IMR-90 (cell line): ENCODE measurements at regions not wholly inside any gene's neighbourhood (a gene's known extent, or its start where the extent isn't known, plus 50 kb on each side); places are given as distances from the start of the nearest gene placed in this dataset.

Source experiments
- ATAC-seq: fragments of 200-7000 bp; cut with Tn5 transposase; 2 replicates; pipeline ENCODE4 v1.9.1; 2020; ENCODE audit warnings: low read depth, mild to moderate bottlenecking, moderate library complexity
- BruUV-seq: library from RNA; stranded (reverse); fragments of 400-500 nt; replicated peaks from 2 replicates; lab custom pipeline; 2021; lab: Mats Ljungman, UMichigan
- CTCF ChIA-PET: fragments of 300-600 bp; formaldehyde crosslinking; extraction: SDS; loops from one replicate; lab custom pipeline; 2021; ENCODE audit warnings: antibody characterized with exemption; lab: Yijun Ruan, JAX
- POLR2A ChIA-PET: fragments of 300-600 bp; sonication (Branson Sonifier 250); formaldehyde crosslinking; loops from one replicate; lab custom pipeline; 2022; ENCODE audit warnings: antibody characterized with exemption; ENCODE audit not compliant: unreplicated experiment; lab: Charles Lee
- DNase-seq: peaks from one replicate; pipeline ENCODE4 v3.0.0; 2013
- H2AFZ ChIP-seq: replicated peaks from 2 replicates; pipeline ENCODE3; 2013; ENCODE audit warnings: low read length, mild to moderate bottlenecking; ENCODE audit not compliant: poor library complexity
- H2AK5ac ChIP-seq: 2 replicates; pipeline ENCODE4 v1.6.1; 2013; ENCODE audit warnings: low read depth, low read length, inconsistent platforms
- H2AK9ac ChIP-seq: replicated peaks from 2 replicates; pipeline ENCODE3; 2013; ENCODE audit warnings: mild to moderate bottlenecking, low read depth, low read length, moderate library complexity; ENCODE audit not compliant: poor library complexity
- H2BK120ac ChIP-seq: 2 replicates; pipeline ENCODE4 v1.6.1; 2013; ENCODE audit warnings: low read depth, low read length, inconsistent platforms
- H2BK15ac ChIP-seq: 3 replicates; pipeline ENCODE4 v1.6.1; 2013; ENCODE audit warnings: low read depth, low read length, inconsistent platforms
- H2BK20ac ChIP-seq: 2 replicates; pipeline ENCODE4 v1.6.1; 2013; ENCODE audit warnings: low read depth, mild to moderate bottlenecking, inconsistent platforms, low read length, moderate library complexity
- H2BK5ac ChIP-seq: 2 replicates; pipeline ENCODE4 v1.6.1; 2013; ENCODE audit warnings: mild to moderate bottlenecking, low read depth, low read length, inconsistent platforms; ENCODE audit not compliant: poor library complexity, severe bottlenecking
- H3K14ac ChIP-seq: replicated peaks from 2 replicates; pipeline ENCODE4 v1.6.1; 2013; ENCODE audit warnings: low read depth, low read length, inconsistent platforms
- H3K18ac ChIP-seq: 2 replicates; pipeline ENCODE4 v1.6.1; 2013; ENCODE audit warnings: low read depth, low read length, control low read depth
- H3K23ac ChIP-seq: 2 replicates; pipeline ENCODE4 v1.6.1; 2013; ENCODE audit warnings: low read depth, low read length, inconsistent platforms
- H3K27ac ChIP-seq: 2 replicates; pipeline ENCODE4 v1.5.1; 2013; ENCODE audit warnings: mild to moderate bottlenecking, control low read depth, low read length; ENCODE audit not compliant: insufficient read depth
- H3K27me3 ChIP-seq: 2 replicates; pipeline ENCODE4 v1.6.1; 2013; ENCODE audit warnings: low read length; ENCODE audit not compliant: control insufficient read depth, insufficient read depth
- H3K36me3 ChIP-seq: 2 replicates; pipeline ENCODE4 v1.6.1; 2013; ENCODE audit warnings: low read length, mixed read lengths; ENCODE audit not compliant: control insufficient read depth, insufficient read depth
- H3K4ac ChIP-seq: 2 replicates; pipeline ENCODE4 v1.6.1; 2013; ENCODE audit warnings: low read depth, low read length, inconsistent platforms
- H3K4me1 ChIP-seq: 2 replicates; pipeline ENCODE4 v1.6.1; 2013; ENCODE audit warnings: low read length, mixed read lengths; ENCODE audit not compliant: control insufficient read depth, insufficient read depth
- H3K4me2 ChIP-seq: 2 replicates; pipeline ENCODE4 v1.6.1; 2013; ENCODE audit warnings: low read depth, mild to moderate bottlenecking, control low read depth, low read length, moderate library complexity
- H3K4me3 ChIP-seq: 2 replicates; pipeline ENCODE4 v1.5.1; 2013; ENCODE audit warnings: low read depth, mild to moderate bottlenecking, control low read depth, low read length, moderate library complexity; ENCODE audit not compliant: insufficient read depth
- H3K56ac ChIP-seq: 2 replicates; pipeline ENCODE4 v1.6.1; 2013; ENCODE audit warnings: low read length, inconsistent platforms; ENCODE audit not compliant: insufficient read depth; ENCODE audit errors: extremely low read depth
- H3K79me1 ChIP-seq, 2 experiments: 2 replicates each; pipeline ENCODE4 v1.6.1; 2013; ENCODE audit warnings: low read length in 2 of 2, inconsistent platforms in 1 of 2, low read depth in 1 of 2
- H3K9ac ChIP-seq: 2 replicates; pipeline ENCODE4 v1.6.1; 2013; ENCODE audit warnings: low read depth, low read length, control low read depth
- H3K9me1 ChIP-seq: 2 replicates; pipeline ENCODE4 v1.6.1; 2013; ENCODE audit warnings: low read length, inconsistent platforms; ENCODE audit not compliant: insufficient read depth
- H3K9me3 ChIP-seq: 2 replicates; pipeline ENCODE4 v1.6.1; 2013; ENCODE audit warnings: low read length; ENCODE audit not compliant: control insufficient read depth, insufficient read depth
- H4K20me1 ChIP-seq: 2 replicates; pipeline ENCODE4 v1.6.1; 2013; ENCODE audit warnings: low read length, inconsistent platforms; ENCODE audit not compliant: insufficient read depth
- H4K5ac ChIP-seq: 2 replicates; pipeline ENCODE4 v1.6.1; 2013; ENCODE audit warnings: mild to moderate bottlenecking, low read depth, low read length, control low read depth
- H4K8ac ChIP-seq, 2 experiments: 2 replicates each; pipeline ENCODE4 v1.6.1; 2013; ENCODE audit warnings: low read depth in 2 of 2, low read length in 2 of 2, control low read depth in 1 of 2, inconsistent platforms in 1 of 2
- H4K91ac ChIP-seq: 2 replicates; pipeline ENCODE4 v1.6.1; 2013; ENCODE audit warnings: low read depth, low read length, inconsistent platforms; ENCODE audit not compliant: insufficient read depth
- BHLHE40 ChIP-seq: fragments of 150-350 bp; IDR thresholded peaks from 2 replicates; pipeline ENCODE4 v1.6.1; 2016; ENCODE audit warnings: mild to moderate bottlenecking, low read depth, low read length
- CEBPB ChIP-seq: IDR thresholded peaks from 2 replicates; pipeline ENCODE4 v1.6.1; 2012; ENCODE audit warnings: low read depth, low read length, improper control_type of control experiment
- CHD1 ChIP-seq: IDR thresholded peaks from 2 replicates; pipeline ENCODE4 v1.6.1; 2012; ENCODE audit warnings: low read depth, low read length, improper control_type of control experiment
- CTCF ChIP-seq: conservative IDR thresholded peaks from 2 replicates; pipeline ENCODE4 v1.5.1; 2012; ENCODE audit warnings: mild to moderate bottlenecking, low read depth, low read length, improper control_type of control experiment
- ELK1 ChIP-seq: fragments of 150-350 bp; IDR thresholded peaks from 2 replicates; pipeline ENCODE4 v1.6.1; 2016; ENCODE audit warnings: low read depth, mild to moderate bottlenecking, low read length, moderate library complexity, borderline replicate concordance
- FOS ChIP-seq: fragments of 150-350 bp; IDR thresholded peaks from 2 replicates; pipeline ENCODE4 v1.6.1; 2016; ENCODE audit warnings: low read depth, low read length
- MAFK ChIP-seq: IDR thresholded peaks from 2 replicates; pipeline ENCODE4 v1.6.1; 2012; ENCODE audit warnings: low read depth, low read length, improper control_type of control experiment
- MAZ ChIP-seq: IDR thresholded peaks from 2 replicates; pipeline ENCODE4 v1.6.1; 2012; ENCODE audit warnings: low read depth, mild to moderate bottlenecking, low read length, improper control_type of control experiment, moderate library complexity, borderline replicate concordance
- MXI1 ChIP-seq: IDR thresholded peaks from 2 replicates; pipeline ENCODE4 v1.6.1; 2012; ENCODE audit warnings: low read depth, mild to moderate bottlenecking, low read length, moderate library complexity, borderline replicate concordance
- NFE2L2 ChIP-seq: fragments of 150-350 bp; IDR thresholded peaks from 2 replicates; pipeline ENCODE4 v1.6.1; 2016; ENCODE audit warnings: low read depth, mild to moderate bottlenecking, low read length
- POLR2A ChIP-seq: IDR thresholded peaks from 2 replicates; pipeline ENCODE4 v1.6.1; 2012; ENCODE audit warnings: mild to moderate bottlenecking, low read depth, low read length
- RAD21 ChIP-seq: IDR thresholded peaks from 2 replicates; pipeline ENCODE4 v1.6.1; 2012; ENCODE audit warnings: low read length, improper control_type of control experiment
- RCOR1 ChIP-seq: IDR thresholded peaks from 2 replicates; pipeline ENCODE4 v1.6.1; 2012; ENCODE audit warnings: mild to moderate bottlenecking, low read length, improper control_type of control experiment; ENCODE audit not compliant: insufficient replicate concordance
- RFX5 ChIP-seq: IDR thresholded peaks from 2 replicates; pipeline ENCODE4 v1.8.0; 2012; ENCODE audit warnings: low read depth, mild to moderate bottlenecking, low read length, moderate library complexity
- SMC3 ChIP-seq: fragments of 150-350 bp; IDR thresholded peaks from 2 replicates; pipeline ENCODE4 v1.6.1; 2016; ENCODE audit warnings: low read depth, mild to moderate bottlenecking, antibody characterized with exemption, low read length, moderate library complexity
- WGBS, 2 experiments: methylation state at CpG; one replicate each; pipeline versions ENCODE4 v1.1.5 to v1.1.7; 2013; ENCODE audit warnings: missing lambda C conversion rate in 2 of 2; ENCODE audit not compliant: insufficient read length in 1 of 2; ENCODE audit errors: extremely low coverage in 2 of 2; 5-methylcytosine and 5-hydroxymethylcytosine counted together
- dilution Hi-C: fragments of 300-500 bp; cut with HindIII; formaldehyde crosslinking; loops from one replicate; pipeline ENCODE4 v1.14.3; 2018; ENCODE audit warnings: low sequenced_read_pairs; ENCODE audit not compliant: unreplicated experiment
- in situ Hi-C: fragments of 300-500 bp; cut with MboI; formaldehyde crosslinking; loops from 3 replicates; pipeline ENCODE4 v1.14.3; 2019; ENCODE audit warnings: low sequenced_read_pairs, inconsistent platforms, mixed read lengths
- intact Hi-C: fragments of 100-400 bp; cut with micrococcal nuclease; formaldehyde crosslinking; loops from 2 replicates; pipeline ENCODE4 v1.10.0; 2022
- TF ChIP-seq, protein P1 (sequence below): fragments of 150-350 bp; IDR thresholded peaks from 2 replicates; pipeline ENCODE4 v1.6.1; 2017; ENCODE audit warnings: mild to moderate bottlenecking, antibody characterized with exemption, low read length, low read depth

DNA sequence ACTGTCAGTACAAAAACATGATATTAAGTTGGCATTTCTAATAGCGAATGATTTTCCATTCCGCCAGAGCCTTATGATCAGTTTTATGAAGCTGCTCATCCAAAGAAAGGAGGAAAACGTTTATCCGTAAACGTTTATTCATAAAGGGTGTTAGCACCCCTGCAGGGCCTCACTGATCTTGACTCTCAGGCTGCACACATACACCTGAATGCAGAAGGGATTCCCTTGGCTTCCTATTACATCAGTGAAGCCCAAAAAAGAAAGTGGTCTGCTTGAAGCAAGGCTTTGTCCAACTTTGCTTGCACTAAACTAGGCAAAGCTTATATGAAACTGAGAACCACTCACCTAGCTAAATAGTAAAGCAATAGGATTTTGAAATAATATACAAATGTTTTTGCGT lies 659.5 kb upstream of the CADM2 start:
- no peak overlapping the region for H2BK5ac ChIP-seq
- CTCF ChIA-PET, result no interaction called here
- no peak overlapping the region for H2BK15ac ChIP-seq
- no peak overlapping the region for H3K23ac ChIP-seq
- intact Hi-C loops, result no loop called here
- no peak overlapping the region for H4K91ac ChIP-seq
- no peak overlapping the region for H2AFZ ChIP-seq
- H3K36me3 ChIP-seq, result no peaks in the 10 kb centered on the region
- no peak overlapping the region for H3K4me2 ChIP-seq
- no peaks in the 10 kb centered on the region for H3K4me1 ChIP-seq
- no peaks in the 10 kb centered on the region for H3K79me1 ChIP-seq
- no peak overlapping the region for H3K56ac ChIP-seq
- no peak overlapping the region for H3K18ac ChIP-seq
- no peak overlapping the region for H3K27ac ChIP-seq
- no peaks in the 10 kb centered on the region for H3K9me1 ChIP-seq
- H4K8ac ChIP-seq, result no peak overlapping the region
- in situ Hi-C loops, result no loop called here
- H3K4me3 ChIP-seq, result no peak overlapping the region
- no CpG with 5 or more reads among the region's 6 CpGs for WGBS, 2 experiments
- H2AK9ac ChIP-seq, result no peak overlapping the region
- H3K9ac ChIP-seq, result no peak overlapping the region
- dilution Hi-C loops, result no loop called here
- no peak overlapping the region for H3K14ac ChIP-seq
- DNase-seq (no peak), ATAC-seq (no peak)
- POLR2A ChIA-PET, result no interaction called here
- no peak overlapping the region for H3K4ac ChIP-seq
- BruUV-seq, result no TSS peak
- no peaks in the 10 kb centered on the region for H4K20me1 ChIP-seq
- H2BK20ac ChIP-seq, result no peak overlapping the region
- H2AK5ac ChIP-seq, result no peak overlapping the region
- no peaks in the 10 kb centered on the region for H3K27me3 ChIP-seq
- TF ChIP-seq CTCF (no peak), RFX5 (no peak), MAFK (no peak), MAZ (no peak), MXI1 (no peak), RAD21 (no peak), BHLHE40 (no peak), CEBPB (no peak), POLR2A (no peak), RCOR1 (no peak), ELK1 (no peak), FOS (no peak), NFE2L2 (no peak), SMC3 (no peak), CHD1 (no peak)
- TF ChIP-seq, protein P1, sequence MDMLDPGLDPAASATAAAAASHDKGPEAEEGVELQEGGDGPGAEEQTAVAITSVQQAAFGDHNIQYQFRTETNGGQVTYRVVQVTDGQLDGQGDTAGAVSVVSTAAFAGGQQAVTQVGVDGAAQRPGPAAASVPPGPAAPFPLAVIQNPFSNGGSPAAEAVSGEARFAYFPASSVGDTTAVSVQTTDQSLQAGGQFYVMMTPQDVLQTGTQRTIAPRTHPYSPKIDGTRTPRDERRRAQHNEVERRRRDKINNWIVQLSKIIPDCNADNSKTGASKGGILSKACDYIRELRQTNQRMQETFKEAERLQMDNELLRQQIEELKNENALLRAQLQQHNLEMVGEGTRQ, result no peak
- H2BK120ac ChIP-seq, result no peak overlapping the region
- no peak overlapping the region for H4K5ac ChIP-seq
- peaks cover 2% of the 10 kb centered on the region; the same call in 1 of the 2 replicates for H3K9me3 ChIP-seq
